ENCODE measurements at regions not wholly inside any gene's neighbourhood (a gene's known extent, or its start where the extent isn't known, plus 50 kb on each side); places are given as distances from the start of the nearest gene placed in this dataset.

GRCh38 chr4:137309424-137309823 lies 222.9 kb downstream of the PCDH18 start:
- no peak overlapping the region for H3K27ac Mint-ChIP-seq
- ATAC-seq: no peak
- no peak for DNase-seq (ENCODE audit: low spot score in 2 of 2)
- peaks cover 3% of the 10 kb centered on the region for H3K9me3 Mint-ChIP-seq
- no peak overlapping the region for H3K4me3 Mint-ChIP-seq
- H3K4me1 Mint-ChIP-seq: no peaks in the 10 kb centered on the region
- no peaks in the 10 kb centered on the region for H3K36me3 Mint-ChIP-seq

- H3K36me3 Mint-ChIP-seq: no peaks in the 10 kb centered on the region
- H3K27ac Mint-ChIP-seq: no peak overlapping the region
- DNase-seq (ENCODE audit: low spot score in 2 of 2) (no peak), ATAC-seq (no peak)
- peaks cover 9% of the 10 kb centered on the region for H3K9me3 Mint-ChIP-seq
- H3K4me1 Mint-ChIP-seq: no peaks in the 10 kb centered on the region
- H3K4me3 Mint-ChIP-seq: no peak overlapping the region
These were observed 224.5 kb downstream of the PCDH18 start for GRCh38 chr4:137307806-137308205.

- Mint-ChIP-seq H3K4me1 (no peaks in the 10 kb centered on the region), H3K4me3 (no peak overlapping the region), H3K9me3 (peaks cover 26% of the 10 kb centered on the region), H3K36me3 (no peaks in the 10 kb centered on the region), H3K27ac (no peak overlapping the region)
- DNase-seq (ENCODE audit: low spot score in 2 of 2) (no peak), ATAC-seq (no peak)
These were observed 231.5 kb downstream of the PCDH18 start for GRCh38 chr4:137300776-137301175.

- ATAC-seq (no peak), DNase-seq (ENCODE audit: low spot score in 2 of 2) (no peak)
- Mint-ChIP-seq H3K36me3 (no peaks in the 10 kb centered on the region), H3K4me1 (no peaks in the 10 kb centered on the region), H3K27ac (no peak overlapping the region), H3K9me3 (peaks cover 25% of the 10 kb centered on the region), H3K4me3 (no peak overlapping the region)
These were observed 233.0 kb downstream of the PCDH18 start for GRCh38 chr4:137299281-137299680.

- no peak for DNase-seq (ENCODE audit: low spot score in 2 of 2)
- no peaks in the 10 kb centered on the region for H3K4me1 Mint-ChIP-seq
- peaks cover 24% of the 10 kb centered on the region for H3K9me3 Mint-ChIP-seq
- ATAC-seq: no peak
- H3K4me3 Mint-ChIP-seq: no peak overlapping the region
- H3K36me3 Mint-ChIP-seq: no peaks in the 10 kb centered on the region
- no peak overlapping the region for H3K27ac Mint-ChIP-seq
These were observed 239.0 kb downstream of the PCDH18 start for GRCh38 chr4:137293281-137293680.

DNA sequence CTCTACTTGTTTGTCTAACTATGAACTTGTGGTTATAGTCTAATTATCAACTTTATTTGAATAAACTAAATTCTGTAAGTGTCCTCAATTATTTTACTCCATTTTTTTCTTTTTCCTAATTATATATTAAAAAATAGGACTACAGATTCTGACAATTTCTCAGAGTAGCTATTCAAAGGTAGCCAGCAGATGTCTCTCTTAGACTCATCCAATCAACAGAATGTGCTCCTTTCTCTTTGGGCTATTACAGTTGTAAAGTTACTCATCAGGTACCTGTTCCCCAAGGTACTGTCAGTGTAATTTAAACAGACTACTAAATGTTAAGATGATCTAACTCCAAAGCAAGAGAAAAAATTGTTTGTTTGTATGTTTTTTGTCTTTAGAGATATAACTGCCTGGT lies 248.6 kb downstream of the PCDH18 start:
- Mint-ChIP-seq H3K4me1 (no peaks in the 10 kb centered on the region), H3K9me3 (peaks cover 24% of the 10 kb centered on the region), H3K4me3 (no peak overlapping the region), H3K27ac (no peak overlapping the region), H3K36me3 (no peaks in the 10 kb centered on the region)
- ATAC-seq: no peak
- no peak for DNase-seq (ENCODE audit: low spot score in 2 of 2)

- Mint-ChIP-seq H3K27ac (no peak overlapping the region), H3K36me3 (no peaks in the 10 kb centered on the region), H3K4me3 (no peak overlapping the region), H3K9me3 (peaks cover 23% of the 10 kb centered on the region), H3K4me1 (no peaks in the 10 kb centered on the region)
- ATAC-seq (no peak), DNase-seq (ENCODE audit: low spot score in 2 of 2) (no peak)
These were observed 253.9 kb downstream of the PCDH18 start for GRCh38 chr4:137278431-137278830.

DNA sequence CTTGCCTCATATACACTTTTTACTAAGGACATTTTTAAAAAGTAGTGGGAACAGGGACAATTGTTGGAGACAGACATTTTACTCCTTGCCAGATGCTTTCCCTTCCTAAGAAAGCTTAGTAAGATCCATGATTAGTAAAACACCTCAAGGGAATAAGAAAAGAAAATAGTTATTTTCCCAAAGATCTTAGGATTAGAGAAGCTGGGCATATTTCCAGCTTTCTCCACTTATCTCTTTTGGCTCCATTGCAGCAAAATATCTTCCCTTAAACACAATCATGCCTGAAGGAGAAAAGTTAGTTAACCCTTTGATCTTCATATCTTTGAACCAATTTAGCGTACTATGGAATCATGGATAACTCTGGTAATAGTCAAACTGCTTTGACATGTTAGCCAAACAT lies 257.9 kb downstream of the PCDH18 start:
- peaks cover 17% of the 10 kb centered on the region for H3K9me3 Mint-ChIP-seq
- H3K4me1 Mint-ChIP-seq: no peaks in the 10 kb centered on the region
- H3K27ac Mint-ChIP-seq: no peak overlapping the region
- H3K36me3 Mint-ChIP-seq: no peaks in the 10 kb centered on the region
- H3K4me3 Mint-ChIP-seq: no peak overlapping the region
- no peak for DNase-seq (ENCODE audit: low spot score in 2 of 2)
- no peak for ATAC-seq

DNA sequence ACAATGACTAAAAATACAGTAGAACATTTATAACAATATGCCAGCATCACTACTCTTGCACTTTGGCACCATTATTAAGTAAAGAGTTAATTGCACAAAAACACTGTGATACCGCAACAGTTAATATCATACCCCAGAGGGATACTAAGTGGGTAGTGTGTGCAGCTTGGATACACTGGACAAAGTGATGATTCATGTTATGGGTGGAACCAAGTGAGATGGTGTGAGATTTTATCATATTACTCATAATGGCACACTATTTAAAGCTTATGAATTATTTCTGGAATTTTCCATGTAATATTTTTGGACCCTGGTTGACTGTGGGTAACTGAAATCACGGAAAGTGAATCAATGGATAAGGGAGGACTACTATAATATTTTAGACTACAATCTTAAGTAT lies 265.3 kb downstream of the PCDH18 start:
- DNase-seq (ENCODE audit: low spot score in 2 of 2): no peak
- no peak for ATAC-seq
- H3K4me1 Mint-ChIP-seq: no peaks in the 10 kb centered on the region
- H3K36me3 Mint-ChIP-seq: no peaks in the 10 kb centered on the region
- H3K9me3 Mint-ChIP-seq: peaks cover 6% of the 10 kb centered on the region
- H3K4me3 Mint-ChIP-seq: no peak overlapping the region
- no peak overlapping the region for H3K27ac Mint-ChIP-seq

DNA sequence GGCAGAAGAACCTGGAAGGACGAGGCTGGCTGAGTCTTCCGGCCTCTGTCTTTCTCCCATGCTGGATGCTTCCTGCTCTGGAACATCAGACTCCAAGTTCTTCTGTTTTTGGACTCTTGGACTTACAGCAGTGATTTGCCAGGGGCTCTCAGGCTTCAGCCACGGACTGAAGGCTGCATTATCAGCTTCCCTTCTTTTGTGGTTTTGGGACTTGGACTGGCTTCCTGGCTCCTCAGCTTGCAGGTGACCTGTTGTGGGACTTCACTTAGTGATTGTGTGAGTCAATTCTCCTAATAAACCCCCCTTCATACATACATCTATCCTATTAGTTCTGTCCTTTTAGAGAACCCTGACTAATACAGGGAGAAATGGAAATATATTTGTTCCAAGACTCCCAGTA lies 265.8 kb downstream of the PCDH18 start:
- Mint-ChIP-seq H3K9me3 (peaks cover 6% of the 10 kb centered on the region), H3K36me3 (no peaks in the 10 kb centered on the region), H3K27ac (no peak overlapping the region), H3K4me1 (no peaks in the 10 kb centered on the region), H3K4me3 (no peak overlapping the region)
- DNase-seq (ENCODE audit: low spot score in 2 of 2): no peak
- ATAC-seq: no peak

- Mint-ChIP-seq H3K9me3 (peaks cover 6% of the 10 kb centered on the region), H3K36me3 (no peaks in the 10 kb centered on the region), H3K4me3 (no peak overlapping the region), H3K4me1 (no peaks in the 10 kb centered on the region), H3K27ac (no peak overlapping the region)
- no peak for ATAC-seq
- DNase-seq (ENCODE audit: low spot score in 2 of 2): no peak
These were observed 269.1 kb downstream of the PCDH18 start for GRCh38 chr4:137263206-137263605.

DNA sequence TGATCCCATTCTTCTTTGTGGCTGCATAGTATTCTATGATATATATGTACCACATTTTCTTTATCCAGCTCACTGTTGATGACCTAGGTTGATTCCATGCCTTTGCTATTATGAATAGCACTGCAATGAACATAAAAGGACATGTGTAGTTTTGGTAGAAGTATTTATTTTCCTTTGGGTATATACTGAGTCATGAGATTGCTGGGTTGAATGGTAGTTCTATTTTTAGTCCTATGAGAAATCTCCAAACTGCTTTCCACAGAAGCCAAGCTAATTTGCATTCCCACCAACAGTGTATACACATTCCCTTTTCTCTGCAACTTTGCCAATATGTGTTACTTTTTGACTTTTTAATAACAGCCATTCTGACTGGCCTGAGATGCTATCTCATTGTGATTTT lies 278.3 kb downstream of the PCDH18 start:
- Mint-ChIP-seq H3K27ac (no peak overlapping the region), H3K4me3 (no peak overlapping the region), H3K4me1 (no peaks in the 10 kb centered on the region), H3K9me3 (peaks cover 8% of the 10 kb centered on the region), H3K36me3 (no peaks in the 10 kb centered on the region)
- no peak for DNase-seq (ENCODE audit: low spot score in 2 of 2)
- no peak for ATAC-seq

DNA sequence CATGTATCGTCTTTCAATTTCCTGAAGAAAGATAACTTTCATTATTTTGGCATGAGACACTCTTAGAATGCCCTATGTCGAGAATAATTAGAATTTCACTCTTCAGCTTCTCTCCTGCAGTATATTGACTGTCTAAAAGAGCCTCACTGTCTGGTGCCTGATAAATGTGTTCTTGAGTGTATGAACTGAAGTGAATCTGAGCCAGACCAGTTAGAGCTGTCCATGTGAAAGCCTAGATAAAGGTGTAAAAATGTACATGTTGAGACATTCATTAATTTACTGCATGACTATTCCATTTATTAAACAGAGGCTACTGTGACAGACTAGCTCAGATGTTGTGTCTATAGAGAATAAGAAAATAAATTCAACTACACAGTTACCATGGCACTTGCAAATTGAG lies 283.2 kb downstream of the PCDH18 start:
- Mint-ChIP-seq H3K36me3 (no peaks in the 10 kb centered on the region), H3K4me3 (no peak overlapping the region), H3K9me3 (peaks cover 10% of the 10 kb centered on the region), H3K4me1 (no peaks in the 10 kb centered on the region), H3K27ac (no peak overlapping the region)
- DNase-seq (ENCODE audit: low spot score in 2 of 2): no peak
- ATAC-seq: no peak

DNA sequence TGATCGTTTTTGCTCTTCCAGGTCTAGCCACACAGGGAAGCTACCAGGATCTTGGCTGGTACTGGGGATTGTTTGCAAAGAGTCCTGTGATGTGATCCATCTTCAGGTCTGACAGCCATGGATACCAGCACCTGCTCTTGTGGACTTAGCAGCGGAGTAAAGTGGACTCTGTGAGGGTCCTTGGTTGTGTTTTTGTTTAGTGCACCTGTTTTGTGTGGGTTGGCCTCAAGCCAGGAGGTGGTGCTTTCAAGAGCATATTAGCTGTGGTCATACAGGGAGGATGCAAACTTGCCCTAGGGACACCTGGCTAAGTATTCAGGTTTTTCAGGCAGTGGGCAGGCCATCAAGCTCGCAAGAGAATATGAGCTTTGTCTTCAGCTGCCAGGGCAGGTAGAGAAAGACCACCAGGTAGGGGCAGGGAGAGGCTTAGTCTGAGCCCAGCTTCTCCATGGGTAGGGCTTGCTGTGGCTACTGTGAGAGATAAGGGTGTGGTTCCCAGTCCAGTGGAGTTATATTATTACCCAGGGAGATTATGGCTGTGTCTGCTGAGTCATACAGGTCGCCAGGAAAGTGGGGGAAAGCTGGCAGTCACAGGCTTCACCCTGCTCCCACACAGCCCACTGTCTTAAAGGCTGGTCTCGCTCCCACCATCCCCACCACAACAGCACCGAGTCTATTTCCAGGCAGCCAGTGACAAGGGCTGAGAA lies 293.7 kb downstream of the PCDH18 start:
- no peaks in the 10 kb centered on the region for H3K36me3 Mint-ChIP-seq
- ATAC-seq (no peak), DNase-seq (ENCODE audit: low spot score in 2 of 2) (no peak)
- no peak overlapping the region for H3K4me3 Mint-ChIP-seq
- no peak overlapping the region for H3K27ac Mint-ChIP-seq
- H3K4me1 Mint-ChIP-seq: no peaks in the 10 kb centered on the region
- peaks cover 16% of the 10 kb centered on the region for H3K9me3 Mint-ChIP-seq

DNA sequence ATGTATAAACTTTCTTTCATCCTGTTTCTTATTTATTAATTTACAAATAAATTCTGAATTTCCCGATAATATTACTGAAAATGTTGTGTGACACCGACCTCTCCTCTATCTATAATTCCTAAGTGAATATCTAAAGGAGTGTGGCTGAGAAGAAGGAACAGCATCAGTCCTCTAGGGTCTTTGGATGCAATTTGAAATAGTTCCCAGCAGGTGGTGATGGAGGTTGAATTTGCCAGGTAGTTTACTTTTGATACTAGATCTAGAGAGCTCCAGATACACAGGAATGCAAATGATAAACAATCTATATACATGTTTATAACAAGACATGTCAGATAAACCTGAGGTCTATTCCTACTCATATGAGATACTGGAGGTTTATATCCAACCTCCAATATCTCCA lies 305.4 kb downstream of the PCDH18 start:
- H3K9me3 Mint-ChIP-seq: peaks cover 3% of the 10 kb centered on the region
- DNase-seq (ENCODE audit: low spot score in 2 of 2): no peak

DNA sequence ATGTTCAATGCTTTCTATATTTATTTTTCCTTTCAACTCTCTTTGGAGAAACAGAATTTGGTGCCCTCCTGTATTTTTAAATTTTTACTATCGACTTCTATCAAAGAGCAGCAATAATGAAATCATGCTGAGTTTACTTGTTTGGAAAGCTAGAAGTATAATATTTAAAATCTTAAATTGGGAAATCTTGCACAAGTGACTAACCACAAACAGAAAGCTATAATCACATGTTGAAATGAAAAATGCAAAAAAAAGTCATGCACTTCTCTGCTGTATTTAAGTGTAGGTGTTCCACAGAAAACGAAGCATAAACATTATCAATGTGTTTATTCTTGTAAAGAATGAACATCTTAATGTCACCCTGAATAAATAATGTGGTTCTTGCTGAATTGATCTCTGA lies 306.1 kb downstream of the PCDH18 start:
- Mint-ChIP-seq H3K9me3 (peaks cover 3% of the 10 kb centered on the region), H3K4me1 (no peaks in the 10 kb centered on the region), H3K4me3 (no peak overlapping the region), H3K27ac (no peak overlapping the region), H3K36me3 (no peaks in the 10 kb centered on the region)
- DNase-seq (ENCODE audit: low spot score in 2 of 2): no peak
- ATAC-seq: no peak

More for the DNA sequence above, 305.4 kb downstream of the PCDH18 start:
- Mint-ChIP-seq H3K27ac (no peak overlapping the region), H3K36me3 (no peaks in the 10 kb centered on the region), H3K4me1 (no peaks in the 10 kb centered on the region), H3K4me3 (no peak overlapping the region)
- ATAC-seq: no peak

All from stimulated activated effector memory CD8-positive, alpha-beta T cell treated with anti-CD3 and anti-CD28 coated beads, Interleukin-12 subunit alpha, Interleukin-12 subunit beta, amount 100 ng/mL, for 72 hours (primary cell).